Testis (tissue), 2 donors: ENCODE measurements at regions not wholly inside any gene's neighbourhood (a gene's known extent, or its start where the extent isn't known, plus 50 kb on each side); places are given as distances from the start of the nearest gene placed in this dataset.

ENCODE experiments used
- POLR2A ChIP-seq: fragments of 450-650 bp; IDR thresholded peaks from one replicate; pipeline ENCODE4 v1.6.1; 2017; ENCODE audit warnings: antibody characterized with exemption, mild to moderate bottlenecking, moderate library complexity
- TF ChIP-seq, protein P1 (sequence below), 3 experiments: fragments of 450-650 bp in 2 of 3; fragments of 200-600 bp in 1 of 3; sonication (generic) in 1 of 3; IDR thresholded peaks; one replicate each; pipeline ENCODE4 v1.5.1; 2016 to 2019; ENCODE audit warnings: antibody characterized with exemption in 3 of 3, mild to moderate bottlenecking in 2 of 3, moderate library complexity in 1 of 3

DNA sequence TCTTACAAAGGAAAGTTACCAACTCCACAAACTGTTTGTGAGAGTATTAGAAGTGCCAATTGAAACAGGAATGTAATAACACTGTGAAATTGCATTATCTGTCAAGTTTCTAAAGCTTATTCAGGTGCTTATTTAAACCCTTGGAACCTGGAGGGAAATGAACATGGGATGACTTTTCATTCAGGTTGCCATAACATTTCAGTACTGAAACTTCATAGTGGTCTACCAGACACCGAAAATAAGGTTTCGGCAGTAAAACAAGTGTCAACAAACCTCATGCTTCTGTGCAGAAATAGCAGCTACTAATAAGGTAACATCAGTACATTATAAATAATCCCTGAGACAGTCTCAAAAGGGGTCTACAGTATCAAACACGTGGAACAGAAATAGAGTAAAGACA, 890.7 kb upstream of the INTU start:
- TF ChIP-seq, protein P1, sequence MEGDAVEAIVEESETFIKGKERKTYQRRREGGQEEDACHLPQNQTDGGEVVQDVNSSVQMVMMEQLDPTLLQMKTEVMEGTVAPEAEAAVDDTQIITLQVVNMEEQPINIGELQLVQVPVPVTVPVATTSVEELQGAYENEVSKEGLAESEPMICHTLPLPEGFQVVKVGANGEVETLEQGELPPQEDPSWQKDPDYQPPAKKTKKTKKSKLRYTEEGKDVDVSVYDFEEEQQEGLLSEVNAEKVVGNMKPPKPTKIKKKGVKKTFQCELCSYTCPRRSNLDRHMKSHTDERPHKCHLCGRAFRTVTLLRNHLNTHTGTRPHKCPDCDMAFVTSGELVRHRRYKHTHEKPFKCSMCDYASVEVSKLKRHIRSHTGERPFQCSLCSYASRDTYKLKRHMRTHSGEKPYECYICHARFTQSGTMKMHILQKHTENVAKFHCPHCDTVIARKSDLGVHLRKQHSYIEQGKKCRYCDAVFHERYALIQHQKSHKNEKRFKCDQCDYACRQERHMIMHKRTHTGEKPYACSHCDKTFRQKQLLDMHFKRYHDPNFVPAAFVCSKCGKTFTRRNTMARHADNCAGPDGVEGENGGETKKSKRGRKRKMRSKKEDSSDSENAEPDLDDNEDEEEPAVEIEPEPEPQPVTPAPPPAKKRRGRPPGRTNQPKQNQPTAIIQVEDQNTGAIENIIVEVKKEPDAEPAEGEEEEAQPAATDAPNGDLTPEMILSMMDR (IDR thresholded peaks at IDR 0.05) = no peak
- TF ChIP-seq POLR2A = no peak
